ENCODE measurements at regions not wholly inside any gene's neighbourhood (a gene's known extent, or its start where the extent isn't known, plus 50 kb on each side); places are given as distances from the start of the nearest gene placed in this dataset.

- Histone ChIP-seq H3K4me3 (ENCODE audit: low read length, poor library complexity, severe bottlenecking) (no peak overlapping the region), H4K20me1 (ENCODE audit: insufficient read depth, low read length, poor library complexity, severe bottlenecking) (no peaks in the 10 kb centered on the region), H3F3A (ENCODE audit: low read depth) (no peaks in the 10 kb centered on the region), H2AFZ (ENCODE audit: low read length) (no peak overlapping the region), H3K4me1 (ENCODE audit: insufficient read depth, low read length, poor library complexity, severe bottlenecking) (no peaks in the 10 kb centered on the region), H3K9me2 (replicated peaks; ENCODE audit: low read depth, low read length) (no peaks in the 10 kb centered on the region), H3K4me2 (ENCODE audit: low read depth, low read length, poor library complexity, severe bottlenecking) (no peak overlapping the region), H3K27me3 (ENCODE audit: insufficient read depth, low read length, poor library complexity, severe bottlenecking) (no peaks in the 10 kb centered on the region), H3K79me2 (ENCODE audit: insufficient read depth, low read length) (no peaks in the 10 kb centered on the region), H3K9ac (ENCODE audit: low read depth, low read length, poor library complexity, severe bottlenecking) (no peak overlapping the region), H3K9me3 (ENCODE audit: insufficient read depth, low read depth, low read length) (no peaks in the 10 kb centered on the region), H3K36me3 (ENCODE audit: insufficient read depth, low read length) (no peaks in the 10 kb centered on the region)
- TF ChIP-seq EZH2phosphoT487 (IDR thresholded peaks at IDR 0.05; ENCODE audit: borderline replicate concordance), result no peak
Measured at GRCh38 chrX:20968996-20969395, 405.2 kb upstream of the CNKSR2 start.

GRCh38 chrX:20967725-20968124, 406.5 kb upstream of the CNKSR2 start:
- H3K36me3 ChIP-seq (ENCODE audit: insufficient read depth, low read length), result no peaks in the 10 kb centered on the region
- H3K79me2 ChIP-seq (ENCODE audit: insufficient read depth, low read length), result no peaks in the 10 kb centered on the region
- H3K9ac ChIP-seq (ENCODE audit: low read depth, low read length, poor library complexity, severe bottlenecking), result no peak overlapping the region
- H2AFZ ChIP-seq (ENCODE audit: low read length), result no peak overlapping the region
- no peaks in the 10 kb centered on the region for H4K20me1 ChIP-seq (ENCODE audit: insufficient read depth, low read length, poor library complexity, severe bottlenecking)
- H3K9me3 ChIP-seq (ENCODE audit: insufficient read depth, low read depth, low read length), result no peaks in the 10 kb centered on the region
- H3K4me2 ChIP-seq (ENCODE audit: low read depth, low read length, poor library complexity, severe bottlenecking), result no peak overlapping the region
- H3K9me2 ChIP-seq (replicated peaks; ENCODE audit: low read depth, low read length), result no peaks in the 10 kb centered on the region
- no peaks in the 10 kb centered on the region for H3F3A ChIP-seq (ENCODE audit: low read depth)
- no peak for TF ChIP-seq CTCF (conservative IDR thresholded peaks at IDR 0.05; ENCODE audit: low read length)
- H3K4me1 ChIP-seq (ENCODE audit: insufficient read depth, low read length, poor library complexity, severe bottlenecking), result no peaks in the 10 kb centered on the region
- H3K27me3 ChIP-seq (ENCODE audit: insufficient read depth, low read length, poor library complexity, severe bottlenecking), result no peaks in the 10 kb centered on the region
- H3K4me3 ChIP-seq (ENCODE audit: low read length, poor library complexity, severe bottlenecking), result no peak overlapping the region

- Histone ChIP-seq H3K9me2 (replicated peaks; ENCODE audit: low read depth, low read length) (no peaks in the 10 kb centered on the region), H3K27me3 (ENCODE audit: insufficient read depth, low read length, poor library complexity, severe bottlenecking) (no peaks in the 10 kb centered on the region), H3K4me2 (ENCODE audit: low read depth, low read length, poor library complexity, severe bottlenecking) (no peak overlapping the region), H4K20me1 (ENCODE audit: insufficient read depth, low read length, poor library complexity, severe bottlenecking) (no peaks in the 10 kb centered on the region), H3K4me3 (ENCODE audit: low read length, poor library complexity, severe bottlenecking) (no peak overlapping the region), H2AFZ (ENCODE audit: low read length) (no peak overlapping the region), H3K9me3 (ENCODE audit: insufficient read depth, low read depth, low read length) (no peaks in the 10 kb centered on the region), H3K36me3 (ENCODE audit: insufficient read depth, low read length) (no peaks in the 10 kb centered on the region), H3K79me2 (ENCODE audit: insufficient read depth, low read length) (no peaks in the 10 kb centered on the region), H3F3A (ENCODE audit: low read depth) (no peaks in the 10 kb centered on the region), H3K9ac (ENCODE audit: low read depth, low read length, poor library complexity, severe bottlenecking) (no peak overlapping the region), H3K4me1 (ENCODE audit: insufficient read depth, low read length, poor library complexity, severe bottlenecking) (no peaks in the 10 kb centered on the region)
- TF ChIP-seq EZH2phosphoT487 (IDR thresholded peaks at IDR 0.05; ENCODE audit: borderline replicate concordance) (no peak), CTCF (conservative IDR thresholded peaks at IDR 0.05; ENCODE audit: low read length) (no peak)
Measured at GRCh38 chrX:20965270-20966044, 408.8 kb upstream of the CNKSR2 start.

- no peak overlapping the region for H2AFZ ChIP-seq (ENCODE audit: low read length)
- H3K9me2 ChIP-seq (replicated peaks; ENCODE audit: low read depth, low read length), result no peaks in the 10 kb centered on the region
- no peaks in the 10 kb centered on the region for H3K4me1 ChIP-seq (ENCODE audit: insufficient read depth, low read length, poor library complexity, severe bottlenecking)
- H3K79me2 ChIP-seq (ENCODE audit: insufficient read depth, low read length), result no peaks in the 10 kb centered on the region
- no peak for TF ChIP-seq EZH2phosphoT487 (IDR thresholded peaks at IDR 0.05; ENCODE audit: borderline replicate concordance)
- no peak for TF ChIP-seq CTCF (conservative IDR thresholded peaks at IDR 0.05; ENCODE audit: low read length)
- no peaks in the 10 kb centered on the region for H4K20me1 ChIP-seq (ENCODE audit: insufficient read depth, low read length, poor library complexity, severe bottlenecking)
- H3K9ac ChIP-seq (ENCODE audit: low read depth, low read length, poor library complexity, severe bottlenecking), result no peak overlapping the region
- H3K36me3 ChIP-seq (ENCODE audit: insufficient read depth, low read length), result no peaks in the 10 kb centered on the region
- H3K27me3 ChIP-seq (ENCODE audit: insufficient read depth, low read length, poor library complexity, severe bottlenecking), result no peaks in the 10 kb centered on the region
- H3K4me3 ChIP-seq (ENCODE audit: low read length, poor library complexity, severe bottlenecking), result no peak overlapping the region
- no peaks in the 10 kb centered on the region for H3F3A ChIP-seq (ENCODE audit: low read depth)
- no peak overlapping the region for H3K4me2 ChIP-seq (ENCODE audit: low read depth, low read length, poor library complexity, severe bottlenecking)
- no peaks in the 10 kb centered on the region for H3K9me3 ChIP-seq (ENCODE audit: insufficient read depth, low read depth, low read length)
Measured at GRCh38 chrX:20954014-20954413, 420.2 kb upstream of the CNKSR2 start.
